Left lung (tissue), 4 donors: ENCODE measurements at regions not wholly inside any gene's neighbourhood (a gene's known extent, or its start where the extent isn't known, plus 50 kb on each side); places are given as distances from the start of the nearest gene placed in this dataset.

ENCODE experiments used
- ATAC-seq: fragments of 200-7000 bp; cut with Tn5 transposase; one replicate; pipeline ENCODE4 v1.9.1; 2020; ENCODE audit warnings: moderate library complexity
- DNase-seq, 4 donors: peaks; one replicate each; pipeline ENCODE4 v3.0.0-alpha.2; 2013 to 2020
- H3K27ac ChIP-seq, 2 donors: fragments of 200-600 bp; sonication (generic) in 1 of 2; one replicate each; pipeline versions ENCODE4 v1.5.0 to v1.8.0; 2020 to 2021
- H3K27me3 ChIP-seq, 2 donors: fragments of 200-600 bp; sonication (generic) in 1 of 2; one replicate each; pipeline versions ENCODE4 v1.5.0 to v1.8.0; 2020 to 2021
- H3K36me3 ChIP-seq, 2 donors: fragments of 200-600 bp; sonication (generic) in 1 of 2; one replicate each; pipeline versions ENCODE4 v1.5.0 to v1.8.0; 2020 to 2021
- H3K4me1 ChIP-seq, 2 donors: fragments of 200-600 bp; one replicate each; pipeline ENCODE4 v1.8.0; 2021
- H3K4me3 ChIP-seq, 2 donors: fragments of 200-600 bp; sonication (generic) in 1 of 2; one replicate each; pipeline versions ENCODE4 v1.5.0 to v1.8.0; 2020 to 2021; ENCODE audit warnings: mild to moderate bottlenecking in 1 of 2
- H3K9me3 ChIP-seq, 2 donors: fragments of 200-600 bp; sonication (generic) in 1 of 2; one replicate each; pipeline versions ENCODE4 v1.5.0 to v1.8.0; 2020 to 2021
- CTCF ChIP-seq, 2 donors: fragments of 200-600 bp; sonication (generic) in 1 of 2; IDR thresholded peaks; one replicate each; pipeline versions ENCODE4 v1.5.0 to v1.8.0; 2021; ENCODE audit warnings: antibody characterized with exemption in 2 of 2
- intact Hi-C, 2 donors: fragments of 100-400 bp; cut with DNase I; formaldehyde crosslinking; loops; one replicate each; pipeline versions ENCODE4 v1.11.2 to v1.14.2; 2022
- donor health status: DM: no; HTN: yes; CAD: no.
- donor health status: DM: no; HTN: no; CAD: no.

- ATAC-seq: no peak
- no peak for TF ChIP-seq CTCF (IDR thresholded peaks at IDR 0.05)
- Histone ChIP-seq H3K4me3 (no peak overlapping the region), H3K27ac (no peak overlapping the region), H3K27me3 (no peaks in the 10 kb centered on the region), H3K36me3 (no peaks in the 10 kb centered on the region), H3K9me3 (peaks cover 0 to 3% of the 10 kb centered on the region in 2 donors), H3K4me1 (no peaks in the 10 kb centered on the region)
- DNase-seq: peak in 1 of 4 donors; percentile 7
- intact Hi-C loops: no loop called here
Observed at GRCh38 chr2:191544461-191545062, 133.4 kb upstream of the NABP1 start.

- Histone ChIP-seq H3K9me3 (peaks cover 0 to 3% of the 10 kb centered on the region in 2 donors), H3K27ac (no peak overlapping the region), H3K4me1 (no peaks in the 10 kb centered on the region), H3K27me3 (no peaks in the 10 kb centered on the region), H3K4me3 (no peak overlapping the region), H3K36me3 (no peaks in the 10 kb centered on the region)
- intact Hi-C loops: no loop called here
- DNase-seq (no peak), ATAC-seq (no peak)
- TF ChIP-seq CTCF (IDR thresholded peaks at IDR 0.05): no peak
Observed at GRCh38 chr2:191545361-191545760, 132.6 kb upstream of the NABP1 start.

GRCh38 chr2:191552066-191552465 lies 125.9 kb upstream of the NABP1 start:
- H3K36me3 ChIP-seq: no peaks in the 10 kb centered on the region
- ATAC-seq (no peak), DNase-seq (peak in 1 of 4 donors; percentile 27)
- intact Hi-C loops: loop anchor here in 1 of 2 donors (10.0 kb wide), 1 partner anchor 613 kb away; no protein-coding TSS in a partner anchor
- no peak for TF ChIP-seq CTCF (IDR thresholded peaks at IDR 0.05)
- H3K27me3 ChIP-seq: no peaks in the 10 kb centered on the region
- no peaks in the 10 kb centered on the region for H3K9me3 ChIP-seq
- peaks cover 0 to 9% of the 10 kb centered on the region in 2 donors for H3K4me1 ChIP-seq
- H3K27ac ChIP-seq: no peak overlapping the region
- no peak overlapping the region for H3K4me3 ChIP-seq

GRCh38 chr2:191554240-191554639 lies 123.7 kb upstream of the NABP1 start:
- intact Hi-C loops: loop anchor here in 1 of 2 donors (10.0 kb wide), 1 partner anchor 611 kb away; no protein-coding TSS in a partner anchor
- H3K4me1 ChIP-seq: peaks cover 0 to 9% of the 10 kb centered on the region in 2 donors
- no peak for ATAC-seq
- DNase-seq: no peak
- H3K27me3 ChIP-seq: no peaks in the 10 kb centered on the region
- TF ChIP-seq CTCF (IDR thresholded peaks at IDR 0.05): no peak
- H3K36me3 ChIP-seq: no peaks in the 10 kb centered on the region
- no peaks in the 10 kb centered on the region for H3K9me3 ChIP-seq
- no peak overlapping the region for H3K27ac ChIP-seq
- H3K4me3 ChIP-seq: no peak overlapping the region

GRCh38 chr2:191555092-191555742 lies 122.7 kb upstream of the NABP1 start:
- intact Hi-C loops: loop anchor here in 1 of 2 donors (10.0 kb wide), 1 partner anchor 610 kb away; no protein-coding TSS in a partner anchor
- DNase-seq (peak in 3 of 4 donors; percentile 75 to 90 (median 78)), ATAC-seq (peak; percentile 97)
- no peaks in the 10 kb centered on the region for H3K27me3 ChIP-seq
- no peak overlapping the region for H3K27ac ChIP-seq
- no peak overlapping the region for H3K4me3 ChIP-seq
- H3K36me3 ChIP-seq: no peaks in the 10 kb centered on the region
- peaks cover 0 to 9% of the 10 kb centered on the region in 2 donors for H3K4me1 ChIP-seq
- H3K9me3 ChIP-seq: no peaks in the 10 kb centered on the region
- TF ChIP-seq CTCF (IDR thresholded peaks at IDR 0.05): peak; percentile 65 to 77
